Neural progenitor cell (in vitro differentiated cells): ENCODE measurements at regions not wholly inside any gene's neighbourhood (a gene's known extent, or its start where the extent isn't known, plus 50 kb on each side); places are given as distances from the start of the nearest gene placed in this dataset.

ENCODE experiments used
- CTCF ChIP-seq: fragments of 200-600 bp; sonication (generic); IDR thresholded peaks from 2 replicates; pipeline ENCODE4 v1.5.1; 2017; ENCODE audit warnings: antibody characterized with exemption, mild to moderate bottlenecking
- EZH2 ChIP-seq: fragments of 200-600 bp; sonication (generic); IDR thresholded peaks from 2 replicates; pipeline ENCODE4 v1.6.1; 2017; ENCODE audit warnings: antibody characterized with exemption, mild to moderate bottlenecking, moderate library complexity

GRCh38 chr17:27389542-27390140 is 66.6 kb upstream of the KSR1 start:
- TF ChIP-seq CTCF = no peak
- no peak for TF ChIP-seq EZH2
